ENCODE measurements at regions not wholly inside any gene's neighbourhood (a gene's known extent, or its start where the extent isn't known, plus 50 kb on each side); places are given as distances from the start of the nearest gene placed in this dataset.

GRCh38 chr1:2905356-2905755 lies 103.9 kb upstream of the TTC34 start:
- Histone ChIP-seq H3K9me3 (ENCODE audit: low read length) (no peaks in the 10 kb centered on the region), H3K27ac (ENCODE audit: low read depth, low read length, poor library complexity, severe bottlenecking) (no peak overlapping the region), H3K4me3 (ENCODE audit: low read depth, low read length, poor library complexity, severe bottlenecking) (no peak overlapping the region), H3K79me2 (ENCODE audit: insufficient read depth, low read length) (no peaks in the 10 kb centered on the region), H3K9ac (ENCODE audit: low read length) (no peak overlapping the region), H2AFZ (ENCODE audit: low read length) (no peak overlapping the region), H3K36me3 (ENCODE audit: insufficient read depth, low read length) (no peaks in the 10 kb centered on the region), H4K20me1 (ENCODE audit: insufficient read depth, low read length) (no peaks in the 10 kb centered on the region), H3K4me1 (ENCODE audit: insufficient read depth, low read length, severe bottlenecking) (no peaks in the 10 kb centered on the region), H3K9me2 (ENCODE audit: low read depth, low read length) (no peaks in the 10 kb centered on the region), H3K4me2 (ENCODE audit: low read length) (no peak overlapping the region), H3K27me3 (ENCODE audit: insufficient read depth, low read length) (no peaks in the 10 kb centered on the region), H3F3A (ENCODE audit: insufficient read depth, low read length) (no peaks in the 10 kb centered on the region)
- TF ChIP-seq CTCF (IDR thresholded peaks at IDR 0.05; ENCODE audit: low read length) (no peak), EZH2 (IDR thresholded peaks at IDR 0.05; ENCODE audit: borderline replicate concordance, low read length) (no peak)

GRCh38 chr1:2906085-2906484 lies 104.6 kb upstream of the TTC34 start:
- no peak for TF ChIP-seq CTCF (IDR thresholded peaks at IDR 0.05; ENCODE audit: low read length)
- TF ChIP-seq EZH2 (IDR thresholded peaks at IDR 0.05; ENCODE audit: borderline replicate concordance, low read length) = no peak
- Histone ChIP-seq H2AFZ (ENCODE audit: low read length) (no peak overlapping the region), H3F3A (ENCODE audit: insufficient read depth, low read length) (no peaks in the 10 kb centered on the region), H3K27me3 (ENCODE audit: insufficient read depth, low read length) (no peaks in the 10 kb centered on the region), H3K36me3 (ENCODE audit: insufficient read depth, low read length) (no peaks in the 10 kb centered on the region), H3K4me2 (ENCODE audit: low read length) (no peak overlapping the region), H3K9me3 (ENCODE audit: low read length) (no peaks in the 10 kb centered on the region), H3K4me3 (ENCODE audit: low read depth, low read length, poor library complexity, severe bottlenecking) (no peak overlapping the region), H3K27ac (ENCODE audit: low read depth, low read length, poor library complexity, severe bottlenecking) (no peak overlapping the region), H3K79me2 (ENCODE audit: insufficient read depth, low read length) (no peaks in the 10 kb centered on the region), H3K9ac (ENCODE audit: low read length) (no peak overlapping the region), H3K4me1 (ENCODE audit: insufficient read depth, low read length, severe bottlenecking) (no peaks in the 10 kb centered on the region), H3K9me2 (ENCODE audit: low read depth, low read length) (no peaks in the 10 kb centered on the region), H4K20me1 (ENCODE audit: insufficient read depth, low read length) (no peaks in the 10 kb centered on the region)

GRCh38 chr1:2906620-2907019 lies 105.1 kb upstream of the TTC34 start:
- no peaks in the 10 kb centered on the region for H3K9me3 ChIP-seq (ENCODE audit: low read length)
- no peaks in the 10 kb centered on the region for H3K4me1 ChIP-seq (ENCODE audit: insufficient read depth, low read length, severe bottlenecking)
- no peaks in the 10 kb centered on the region for H3K9me2 ChIP-seq (ENCODE audit: low read depth, low read length)
- no peaks in the 10 kb centered on the region for H4K20me1 ChIP-seq (ENCODE audit: insufficient read depth, low read length)
- no peak overlapping the region for H3K27ac ChIP-seq (ENCODE audit: low read depth, low read length, poor library complexity, severe bottlenecking)
- H3K79me2 ChIP-seq (ENCODE audit: insufficient read depth, low read length) = no peaks in the 10 kb centered on the region
- H3K4me3 ChIP-seq (ENCODE audit: low read depth, low read length, poor library complexity, severe bottlenecking) = no peak overlapping the region
- H3K9ac ChIP-seq (ENCODE audit: low read length) = no peak overlapping the region
- no peaks in the 10 kb centered on the region for H3K36me3 ChIP-seq (ENCODE audit: insufficient read depth, low read length)
- no peaks in the 10 kb centered on the region for H3F3A ChIP-seq (ENCODE audit: insufficient read depth, low read length)
- H3K4me2 ChIP-seq (ENCODE audit: low read length) = no peak overlapping the region
- no peak overlapping the region for H2AFZ ChIP-seq (ENCODE audit: low read length)
- TF ChIP-seq CTCF (IDR thresholded peaks at IDR 0.05; ENCODE audit: low read length) (no peak), EZH2 (IDR thresholded peaks at IDR 0.05; ENCODE audit: borderline replicate concordance, low read length) (no peak)
- no peaks in the 10 kb centered on the region for H3K27me3 ChIP-seq (ENCODE audit: insufficient read depth, low read length)

All from OCI-LY1 (cell line).